SU-DHL-6 (cell line): ENCODE measurements at regions not wholly inside any gene's neighbourhood (a gene's known extent, or its start where the extent isn't known, plus 50 kb on each side); places are given as distances from the start of the nearest gene placed in this dataset.

ENCODE experiments used
- H2AFZ ChIP-seq: fragments of 200-600 bp; sonication (generic); 2 replicates; pipeline ENCODE4 v1.6.1; 2014; ENCODE audit warnings: low read depth, mild to moderate bottlenecking, moderate library complexity, mixed read lengths, antibody characterized with exemption, low read length; ENCODE audit not compliant: severe bottlenecking
- H3F3A ChIP-seq: fragments of 200-600 bp; shearing (Covaris generic); 2 replicates; pipeline ENCODE4 v1.6.0; 2016; ENCODE audit warnings: antibody characterized with exemption, mild to moderate bottlenecking; ENCODE audit not compliant: insufficient read depth
- H3K27ac ChIP-seq: fragments of 200-600 bp; sonication (generic); 2 replicates; pipeline ENCODE4 v1.5.1; 2016; ENCODE audit warnings: low read depth, mild to moderate bottlenecking, low read length, moderate library complexity, mixed read lengths
- H3K27me3 ChIP-seq: fragments of 200-600 bp; sonication (generic), shearing (Covaris generic); 2 replicates; pipeline ENCODE4 v1.6.0; 2014; ENCODE audit warnings: mild to moderate bottlenecking, low read length
- H3K36me3 ChIP-seq: fragments of 200-600 bp; sonication (generic); 2 replicates; pipeline ENCODE4 v1.6.1; 2014; ENCODE audit warnings: mild to moderate bottlenecking, low read length, mixed read lengths
- H3K4me2 ChIP-seq: fragments of 300-600, 200-600 bp; shearing (Covaris generic), sonication (generic); 2 replicates; pipeline ENCODE4 v1.6.0; 2014; ENCODE audit warnings: low read length, low read depth, mild to moderate bottlenecking; ENCODE audit not compliant: poor library complexity, severe bottlenecking
- H3K4me3 ChIP-seq: fragments of 200-600 bp; sonication (generic); 2 replicates; pipeline ENCODE4 v1.5.1; 2014; ENCODE audit warnings: antibody characterized with exemption, low read length, mild to moderate bottlenecking, mixed read lengths; ENCODE audit not compliant: insufficient read depth, poor library complexity, severe bottlenecking
- H3K79me2 ChIP-seq: fragments of 200-600 bp; sonication (generic); 2 replicates; pipeline ENCODE4 v1.6.1; 2014; ENCODE audit warnings: mild to moderate bottlenecking, low read length, moderate library complexity; ENCODE audit not compliant: insufficient read depth
- H3K9ac ChIP-seq: fragments of 200-600 bp; sonication (generic); 2 replicates; pipeline ENCODE4 v1.7.0; 2014; ENCODE audit warnings: mild to moderate bottlenecking, low read length
- H3K9me2 ChIP-seq: fragments of 200-600 bp; sonication (generic); replicated peaks from 2 replicates; pipeline ENCODE4 v1.6.1; 2014; ENCODE audit warnings: low read length; ENCODE audit not compliant: insufficient read depth
- H3K9me3 ChIP-seq: fragments of 200-600 bp; sonication (generic); 2 replicates; pipeline ENCODE4 v1.6.1; 2014; ENCODE audit warnings: low read length, mixed read lengths; ENCODE audit not compliant: insufficient read depth
- H4K20me1 ChIP-seq: fragments of 200-600 bp; sonication (generic); 2 replicates; pipeline ENCODE4 v1.6.1; 2014; ENCODE audit warnings: low read depth, mild to moderate bottlenecking, antibody characterized with exemption, low read length, moderate library complexity, mixed read lengths
- CTCF ChIP-seq: fragments of 200-600 bp; sonication (generic); IDR thresholded peaks from one replicate; pipeline ENCODE4 v1.5.1; 2017; ENCODE audit warnings: antibody characterized with exemption, mild to moderate bottlenecking, low read length, moderate library complexity; ENCODE audit not compliant: insufficient read depth, poor library complexity, severe bottlenecking
- EZH2phosphoT487 ChIP-seq: fragments of 200-600 bp; sonication (generic), shearing (Covaris generic); conservative IDR thresholded peaks from 2 replicates; pipeline ENCODE4 v1.6.1; 2018; ENCODE audit warnings: mild to moderate bottlenecking, antibody characterized with exemption, low read length, moderate library complexity, mixed read lengths

DNA sequence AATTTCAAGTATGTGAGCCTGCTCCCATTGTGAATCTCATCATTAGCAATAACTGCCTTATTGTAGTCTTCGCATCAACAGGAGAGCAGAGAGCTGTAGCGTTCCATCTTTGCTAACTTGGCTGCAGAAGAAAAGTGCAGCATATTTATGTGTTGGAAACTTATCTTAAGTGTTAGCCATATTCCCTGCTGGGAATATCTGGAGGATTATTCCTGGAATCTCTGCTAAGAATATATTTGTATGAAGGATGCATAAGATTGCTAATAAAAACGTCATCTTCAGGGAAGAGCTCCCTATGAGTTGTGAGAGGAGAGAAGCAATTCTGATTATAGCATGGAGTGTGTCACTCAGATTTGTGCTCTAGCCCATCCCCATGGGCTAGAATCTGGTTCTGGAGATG is 115.1 kb upstream of the REG3G start:
- H4K20me1 ChIP-seq: no peaks in the 10 kb centered on the region
- no peaks in the 10 kb centered on the region; the same call in 1 of the 2 replicates for H3K27me3 ChIP-seq
- no peak overlapping the region for H3K9ac ChIP-seq
- no peak for TF ChIP-seq EZH2phosphoT487
- no peak for TF ChIP-seq CTCF
- no peak overlapping the region for H2AFZ ChIP-seq
- no peaks in the 10 kb centered on the region for H3K36me3 ChIP-seq
- H3K9me2 ChIP-seq: no peaks in the 10 kb centered on the region
- no peak overlapping the region for H3K4me2 ChIP-seq
- H3K27ac ChIP-seq: no peak overlapping the region
- no peak overlapping the region for H3K4me3 ChIP-seq
- H3K79me2 ChIP-seq: no peaks in the 10 kb centered on the region
- no peaks in the 10 kb centered on the region for H3K9me3 ChIP-seq
- H3F3A ChIP-seq: no peaks in the 10 kb centered on the region

- no peak overlapping the region for H3K27ac ChIP-seq
- H2AFZ ChIP-seq: no peak overlapping the region
- no peaks in the 10 kb centered on the region for H3K9me3 ChIP-seq
- H4K20me1 ChIP-seq: no peaks in the 10 kb centered on the region
- H3K79me2 ChIP-seq: no peaks in the 10 kb centered on the region
- H3K27me3 ChIP-seq: no peaks in the 10 kb centered on the region; the same call in 1 of the 2 replicates
- H3F3A ChIP-seq: no peaks in the 10 kb centered on the region
- H3K9me2 ChIP-seq: no peaks in the 10 kb centered on the region
- no peak for TF ChIP-seq EZH2phosphoT487
- TF ChIP-seq CTCF: no peak
- H3K4me3 ChIP-seq: no peak overlapping the region
- no peaks in the 10 kb centered on the region for H3K36me3 ChIP-seq
- H3K4me2 ChIP-seq: no peak overlapping the region
- H3K9ac ChIP-seq: no peak overlapping the region
Observed at GRCh38 chr2:78913257-78913656, 112.2 kb upstream of the REG3G start.

DNA sequence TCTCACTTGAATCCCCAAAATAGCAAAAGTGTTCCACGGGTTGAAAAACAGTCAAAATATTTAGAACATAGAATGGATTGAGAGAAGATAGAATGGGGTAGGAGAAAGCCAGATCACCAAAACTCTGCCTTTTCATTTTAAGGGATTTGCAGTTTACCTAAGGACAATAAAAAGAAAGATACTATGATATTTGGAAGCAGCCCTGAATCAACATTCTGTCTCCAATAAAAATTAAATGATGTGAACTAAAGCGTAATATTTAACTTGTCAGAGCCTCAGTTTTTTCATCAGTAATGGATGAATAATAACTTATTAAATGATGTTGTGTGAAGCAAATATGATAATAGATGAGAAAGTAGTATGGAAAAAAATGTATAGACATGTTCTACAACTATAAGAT is 100.2 kb upstream of the REG3G start:
- Histone ChIP-seq H3K27me3 (no peaks in the 10 kb centered on the region), H3K9ac (no peak overlapping the region), H2AFZ (no peak overlapping the region), H3K4me2 (no peak overlapping the region), H3K4me3 (no peak overlapping the region), H3F3A (no peaks in the 10 kb centered on the region), H3K79me2 (no peaks in the 10 kb centered on the region), H3K27ac (no peak overlapping the region), H3K9me2 (no peaks in the 10 kb centered on the region; the same call in 1 of the 2 replicates), H4K20me1 (no peaks in the 10 kb centered on the region), H3K9me3 (no peaks in the 10 kb centered on the region), H3K36me3 (no peaks in the 10 kb centered on the region)
- no peak for TF ChIP-seq CTCF
- TF ChIP-seq EZH2phosphoT487: no peak

GRCh38 chr2:78928502-78928901 is 97.0 kb upstream of the REG3G start:
- no peaks in the 10 kb centered on the region for H3K9me3 ChIP-seq
- H3K36me3 ChIP-seq: no peaks in the 10 kb centered on the region
- H3K27me3 ChIP-seq: no peaks in the 10 kb centered on the region
- H3F3A ChIP-seq: no peaks in the 10 kb centered on the region
- H2AFZ ChIP-seq: no peak overlapping the region
- no peak overlapping the region for H3K9ac ChIP-seq
- no peaks in the 10 kb centered on the region for H4K20me1 ChIP-seq
- H3K4me3 ChIP-seq: no peak overlapping the region
- H3K9me2 ChIP-seq: no peaks in the 10 kb centered on the region; the same call in 1 of the 2 replicates
- no peaks in the 10 kb centered on the region for H3K79me2 ChIP-seq
- TF ChIP-seq CTCF: no peak
- TF ChIP-seq EZH2phosphoT487: no peak
- no peak overlapping the region for H3K4me2 ChIP-seq
- H3K27ac ChIP-seq: no peak overlapping the region
